GM21723 (cell line): ENCODE measurements at regions not wholly inside any gene's neighbourhood (a gene's known extent, or its start where the extent isn't known, plus 50 kb on each side); places are given as distances from the start of the nearest gene placed in this dataset.

Experiments
- ATAC-seq: cut with Tn5 transposase; IDR thresholded peaks from one replicate; pipeline ENCODE4 v1.9.1; 2021; ENCODE audit warnings: mild to moderate bottlenecking, moderate library complexity; ENCODE audit not compliant: unreplicated experiment

DNA sequence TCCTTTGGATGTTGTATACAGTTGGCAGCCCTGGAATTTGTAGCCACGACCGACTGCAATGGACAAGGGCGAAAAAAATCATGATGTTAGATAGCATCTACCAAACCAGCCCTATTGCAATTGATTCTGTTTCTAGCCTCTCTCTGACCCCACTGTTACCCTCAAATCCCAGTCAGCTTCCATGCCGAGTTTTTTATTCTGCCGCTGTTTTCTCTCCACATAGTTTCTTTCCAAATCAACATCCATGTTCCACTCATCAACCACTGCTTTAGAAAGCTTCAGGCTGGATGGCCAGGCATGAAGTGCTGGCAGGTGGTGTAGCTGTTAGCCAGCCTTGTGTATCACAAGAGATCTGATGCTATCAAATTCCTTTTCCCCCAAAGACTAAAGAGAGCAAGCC is 272.8 kb downstream of the FIGN start:
- ATAC-seq = no peak

DNA sequence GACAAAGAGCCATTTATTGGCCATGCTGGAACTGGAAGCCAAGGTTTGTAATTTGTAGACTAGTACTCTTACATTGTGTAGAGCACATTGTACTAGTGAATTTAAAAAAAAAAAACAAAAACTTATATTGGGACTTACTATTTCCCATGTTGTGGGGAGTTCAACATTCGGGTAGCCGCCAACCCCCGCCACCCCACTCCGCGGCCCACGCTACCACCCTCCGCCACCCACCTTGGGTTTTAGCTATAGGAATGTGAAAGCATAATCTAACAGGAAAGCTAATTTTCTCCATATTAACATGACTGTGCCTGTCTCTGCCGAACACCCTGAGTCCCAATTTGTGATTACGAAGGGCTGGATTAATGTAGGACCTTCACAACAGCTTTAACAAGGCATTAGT is 275.8 kb downstream of the FIGN start:
- no peak for ATAC-seq

DNA sequence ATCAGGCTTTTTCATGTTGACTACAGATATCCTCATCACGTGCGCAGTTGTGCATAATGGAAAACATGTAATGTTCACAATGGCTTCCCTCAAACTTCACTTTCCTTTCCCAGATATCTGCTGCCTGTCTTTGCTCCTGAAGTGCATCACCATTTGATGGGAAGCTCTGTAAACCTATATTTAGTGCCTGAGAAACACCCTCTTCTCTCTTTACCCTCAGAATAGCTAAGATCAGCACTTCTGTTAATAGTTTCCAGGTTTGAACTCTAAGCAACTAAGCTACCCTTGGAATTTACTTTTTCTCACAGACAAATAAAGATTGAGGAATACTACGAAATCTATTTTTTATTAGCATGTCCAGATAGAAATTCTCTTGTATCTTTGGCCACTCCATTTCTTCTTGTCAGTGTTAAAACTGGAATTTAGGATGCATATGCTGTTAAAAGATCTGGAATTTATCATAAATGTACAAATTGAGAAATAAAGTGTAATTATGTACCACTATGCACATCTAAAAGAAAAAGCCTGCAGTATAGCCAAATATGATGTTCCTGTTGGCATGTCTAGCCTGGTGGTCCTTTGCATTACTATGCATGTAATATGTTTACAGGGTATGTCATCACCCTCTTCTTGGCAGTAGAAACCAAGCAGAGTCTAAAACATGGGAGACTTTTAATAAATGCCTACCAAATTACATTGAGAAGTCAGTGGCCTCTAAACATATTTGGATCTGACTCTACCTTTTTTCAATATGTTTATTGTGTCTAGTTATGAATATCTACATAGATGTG is 278.7 kb downstream of the FIGN start:
- no peak for ATAC-seq

DNA sequence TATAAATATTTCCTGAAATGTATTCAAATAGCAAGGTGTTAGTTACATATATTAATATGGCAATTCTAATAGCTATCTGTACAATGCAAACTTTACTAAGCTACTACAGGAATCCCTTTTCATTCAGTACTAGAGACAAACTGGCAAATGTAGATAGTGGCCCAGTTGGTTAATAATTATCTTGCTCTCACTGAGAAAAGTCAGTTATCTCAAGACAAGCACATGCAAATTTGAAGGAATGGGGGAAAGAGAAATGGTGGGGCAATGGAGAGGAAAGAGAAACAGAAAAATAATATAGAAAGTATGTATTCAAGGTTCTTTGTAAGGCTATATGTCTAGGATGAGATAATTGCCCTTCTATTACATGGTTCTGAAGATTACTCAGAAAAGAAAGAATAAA is 280.0 kb downstream of the FIGN start:
- peak; percentile 79 for ATAC-seq

DNA sequence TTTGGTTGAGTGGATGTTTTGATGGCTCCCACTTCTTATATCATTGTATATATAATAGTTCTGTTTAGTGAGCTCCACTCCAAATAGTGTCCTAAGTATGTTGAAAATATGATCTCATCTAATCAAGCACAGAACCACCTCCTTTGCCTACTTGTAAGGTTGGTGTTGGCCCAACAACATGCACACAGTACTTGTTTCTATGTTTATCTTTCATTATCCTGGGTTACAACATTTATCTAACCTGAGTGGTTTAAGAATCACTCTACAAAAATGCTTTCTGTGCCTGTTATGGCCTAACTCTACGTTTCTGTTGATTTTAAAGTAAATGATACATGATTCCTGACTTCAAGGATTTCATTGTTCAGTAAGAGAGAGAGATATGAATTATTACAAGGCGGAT is 281.9 kb downstream of the FIGN start:
- no peak for ATAC-seq

DNA sequence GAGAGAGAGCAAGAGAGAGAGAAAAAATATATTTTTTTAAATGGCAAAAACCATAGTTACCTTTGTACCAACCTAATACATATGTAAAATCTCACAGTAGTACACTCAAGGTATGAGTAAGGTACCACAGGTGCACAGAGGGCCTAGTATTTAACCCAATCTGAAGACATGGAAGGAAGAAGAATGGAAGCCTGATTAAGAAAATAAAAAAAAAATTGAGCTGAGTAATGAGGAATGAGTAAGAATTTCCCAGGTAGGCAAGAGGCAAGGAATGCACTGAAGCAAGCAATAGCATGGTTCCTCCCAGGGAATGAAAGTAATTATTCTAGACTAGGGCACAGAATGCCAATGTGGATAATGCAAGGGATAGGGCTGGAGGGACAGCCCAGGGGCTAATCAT is 294.2 kb downstream of the FIGN start:
- no peak for ATAC-seq

DNA sequence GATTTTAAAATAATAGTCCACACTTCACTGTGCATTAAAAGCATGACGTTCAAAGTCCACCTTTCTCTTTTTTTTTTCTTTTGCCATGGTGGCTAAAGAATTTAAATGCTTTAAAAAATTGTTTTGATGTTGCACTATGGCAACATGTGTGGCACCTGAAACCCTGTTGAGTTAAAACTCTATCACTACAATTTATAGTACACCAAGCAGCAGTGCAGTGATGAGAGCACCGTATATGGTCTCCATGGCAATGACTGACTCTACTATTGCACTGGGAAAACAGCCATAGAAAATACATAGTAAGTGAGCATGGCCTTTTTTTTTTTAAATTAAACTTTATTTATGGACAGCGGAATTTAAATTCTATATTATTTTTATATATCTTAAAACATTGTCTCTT is 298.8 kb downstream of the FIGN start:
- no peak for ATAC-seq

DNA sequence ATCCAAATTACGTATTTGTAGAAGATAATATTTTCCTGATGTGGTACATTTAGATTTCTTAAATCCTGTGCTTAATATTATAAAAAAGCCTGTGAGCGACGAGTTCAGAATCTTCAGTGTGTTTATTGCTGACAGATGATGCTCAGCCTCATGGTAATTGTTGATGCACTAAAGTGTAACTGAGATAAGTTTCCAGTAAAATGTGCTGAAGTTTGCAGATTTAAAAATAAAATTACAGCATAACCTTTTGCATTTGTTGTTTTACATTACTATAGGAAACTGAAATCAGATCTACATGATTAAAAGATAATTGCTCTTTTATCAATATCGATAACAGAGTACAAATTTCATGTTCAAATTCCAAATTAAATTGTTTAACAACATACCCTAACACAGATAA is 307.6 kb downstream of the FIGN start:
- no peak for ATAC-seq

DNA sequence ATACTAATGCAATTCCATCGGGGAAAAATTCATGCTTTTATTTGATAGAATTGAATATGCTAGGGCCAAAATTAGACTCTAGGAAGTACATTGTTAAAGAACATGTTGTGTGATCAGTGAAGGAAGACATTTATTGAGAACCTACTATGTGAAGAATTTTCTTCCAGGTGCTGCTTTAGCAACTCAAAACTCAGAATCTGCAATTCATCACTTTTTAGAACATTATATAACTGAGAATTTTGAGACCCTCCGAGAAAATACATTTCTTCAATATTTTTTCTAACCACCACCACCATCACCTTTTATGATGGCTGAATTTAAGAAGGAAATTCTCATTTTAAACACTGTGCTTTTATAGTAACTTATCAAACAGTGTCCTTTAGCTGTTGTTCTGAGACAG is 315.2 kb downstream of the FIGN start:
- no peak for ATAC-seq

DNA sequence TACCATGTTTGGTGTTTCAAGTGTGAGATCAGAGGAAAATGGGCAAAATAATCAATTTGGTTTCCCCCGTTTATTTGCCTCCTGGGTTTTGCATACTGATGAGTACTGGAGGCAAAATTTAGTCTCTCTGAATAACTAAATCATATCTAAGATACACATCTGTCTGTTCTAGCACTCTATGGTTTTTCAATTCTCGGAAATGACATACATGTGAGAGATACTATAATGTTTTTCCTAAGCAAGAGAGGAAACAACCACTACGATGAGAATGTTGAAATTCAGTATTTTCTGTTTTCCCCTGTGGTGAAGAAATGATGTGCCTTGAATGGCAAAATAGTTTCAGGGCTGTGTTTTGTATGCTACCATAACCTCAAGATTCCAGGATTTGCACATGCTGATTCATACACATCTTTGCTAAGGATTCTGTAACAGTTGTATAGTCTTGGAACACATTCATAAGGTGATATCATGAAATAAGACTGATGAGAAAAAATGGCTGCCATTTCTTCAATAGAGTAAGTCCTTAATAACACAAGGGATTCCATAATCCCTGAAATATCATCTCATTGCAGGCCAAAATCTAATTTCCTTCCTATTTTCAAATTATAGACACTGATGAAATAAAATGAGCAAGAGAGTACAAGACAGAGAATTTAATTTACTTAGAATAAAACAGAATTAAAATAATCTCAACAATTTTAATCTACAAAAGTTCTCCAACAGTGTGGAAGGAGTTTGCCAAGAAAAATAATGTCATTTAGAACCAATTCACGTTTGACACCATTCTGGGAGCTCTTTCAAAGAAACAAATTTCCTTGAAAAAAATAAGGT is 316.6 kb downstream of the FIGN start:
- ATAC-seq = no peak

DNA sequence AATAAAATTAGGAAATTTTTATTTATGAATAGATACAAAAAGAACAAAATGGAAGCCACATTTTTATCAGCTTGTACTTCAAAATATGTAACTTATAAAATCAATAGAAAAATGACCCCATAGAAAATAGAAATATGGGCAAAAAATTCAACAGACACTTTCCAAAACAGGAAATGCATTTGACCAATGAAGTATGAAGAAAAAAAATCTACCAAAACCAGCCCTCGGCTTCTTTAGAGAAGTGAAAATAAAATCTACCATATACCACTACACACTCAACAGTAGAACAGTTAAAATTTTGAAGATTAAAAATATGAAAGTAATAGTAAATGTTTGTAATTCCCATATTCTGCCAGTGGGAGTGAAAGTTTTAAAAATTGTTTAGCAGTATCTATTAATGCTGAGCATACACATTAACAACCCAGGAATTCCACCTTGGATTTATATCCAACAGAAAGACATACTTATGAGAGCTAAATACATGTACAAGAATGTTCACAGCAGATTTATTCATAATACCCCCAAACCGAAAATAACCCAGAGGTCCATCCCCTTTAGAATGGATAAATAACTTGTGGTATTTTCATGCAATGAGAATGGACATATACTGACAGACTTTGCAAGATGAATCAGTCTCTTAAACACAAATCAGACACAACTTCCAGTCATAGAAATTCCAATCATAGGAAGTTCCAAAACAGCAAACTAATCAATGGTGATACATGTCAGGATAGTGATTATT is 318.0 kb downstream of the FIGN start:
- ATAC-seq = peak; percentile 87

DNA sequence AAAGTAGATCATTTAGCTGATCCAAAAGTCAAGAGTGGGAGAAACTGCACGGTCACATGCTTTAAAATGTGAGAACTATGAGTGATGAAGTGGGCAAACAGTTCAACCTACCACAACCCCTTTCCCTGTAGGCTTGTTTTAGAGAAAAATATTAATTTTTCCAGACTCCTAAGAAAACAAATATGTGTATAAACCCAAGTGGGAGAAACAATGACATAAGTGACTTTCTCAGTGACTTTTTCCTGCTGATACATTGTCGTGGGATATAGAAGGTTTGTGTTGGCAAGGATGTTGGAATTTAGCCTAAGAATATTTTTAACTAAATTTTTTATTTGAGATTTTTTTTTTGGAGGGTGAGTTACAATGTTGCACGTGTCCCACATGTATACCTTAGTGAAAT is 321.7 kb downstream of the FIGN start:
- ATAC-seq = no peak

DNA sequence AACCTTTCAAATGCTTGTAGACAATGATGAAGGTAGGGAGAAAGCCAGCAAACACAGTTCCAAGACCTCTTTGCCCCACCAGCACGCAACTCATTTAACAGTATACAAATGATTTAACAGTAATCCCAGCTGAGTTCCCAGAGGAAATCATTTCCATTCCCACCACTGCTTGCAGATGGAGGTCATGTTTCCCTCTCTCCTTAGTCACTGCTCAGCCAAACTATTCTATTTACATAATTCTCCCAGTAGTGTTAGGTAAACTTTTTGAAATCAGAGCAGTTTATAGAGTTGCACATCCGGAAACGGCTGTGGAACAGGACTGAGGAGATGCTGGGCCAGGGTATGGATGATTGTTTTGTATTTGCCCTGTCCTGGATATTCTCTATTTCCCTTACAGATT is 328.5 kb downstream of the FIGN start:
- no peak for ATAC-seq

DNA sequence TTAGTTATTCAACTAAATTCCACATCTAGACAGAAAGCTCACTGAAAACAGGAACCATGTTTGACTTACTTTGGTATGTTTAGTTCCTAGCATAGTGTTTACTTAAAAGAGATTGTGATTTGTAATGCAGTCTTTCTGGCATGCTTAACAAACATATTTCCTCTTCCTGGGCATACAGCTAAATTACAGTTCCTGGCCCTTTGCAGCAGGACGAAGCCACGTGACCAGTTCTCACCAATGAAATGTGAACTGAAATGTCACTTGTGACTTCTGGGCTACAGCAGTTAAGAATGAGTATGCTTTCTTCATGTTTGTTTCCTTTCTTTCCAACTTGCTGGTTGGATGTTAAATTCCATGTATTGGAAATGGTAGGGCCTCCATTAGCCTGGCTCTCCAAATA is 330.5 kb downstream of the FIGN start:
- no peak for ATAC-seq

DNA sequence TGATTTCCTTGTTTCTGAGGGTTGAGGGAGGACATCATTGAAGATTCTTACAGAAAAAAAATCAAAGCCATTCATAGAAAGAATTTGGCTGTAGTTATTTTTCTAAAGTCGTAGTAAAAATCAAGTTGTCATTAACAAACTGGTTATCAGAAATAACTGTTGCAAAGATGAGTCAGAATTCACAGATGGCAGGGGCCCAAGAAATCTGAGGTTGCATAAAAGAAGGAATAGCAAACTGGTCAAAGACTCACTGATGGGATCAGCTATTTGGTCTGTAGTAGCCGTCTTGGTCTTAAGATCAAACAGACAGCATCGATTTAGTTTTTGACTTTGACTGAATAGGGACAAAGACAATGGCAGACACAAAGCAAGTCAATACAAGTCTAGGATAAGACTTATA is 334.3 kb downstream of the FIGN start:
- ATAC-seq = no peak

DNA sequence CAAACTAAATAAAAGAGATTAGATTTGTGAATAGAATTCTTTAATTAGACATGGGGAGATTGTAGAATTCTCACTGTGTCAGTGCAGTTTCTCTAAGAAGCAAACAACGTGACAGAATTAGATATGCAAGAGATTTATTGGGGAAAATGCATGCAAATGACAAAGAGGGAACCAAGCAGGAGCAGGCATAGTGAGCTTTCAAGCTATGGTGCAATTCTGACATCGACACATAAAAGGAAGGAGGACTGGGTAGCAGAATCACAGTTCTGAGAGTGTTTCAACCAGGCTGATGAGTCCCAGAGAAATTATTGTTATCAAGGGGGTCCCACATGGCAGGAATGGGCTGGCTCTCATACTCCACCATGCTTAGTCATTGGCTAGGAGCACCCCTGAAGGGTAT is 338.4 kb downstream of the FIGN start:
- ATAC-seq = no peak

DNA sequence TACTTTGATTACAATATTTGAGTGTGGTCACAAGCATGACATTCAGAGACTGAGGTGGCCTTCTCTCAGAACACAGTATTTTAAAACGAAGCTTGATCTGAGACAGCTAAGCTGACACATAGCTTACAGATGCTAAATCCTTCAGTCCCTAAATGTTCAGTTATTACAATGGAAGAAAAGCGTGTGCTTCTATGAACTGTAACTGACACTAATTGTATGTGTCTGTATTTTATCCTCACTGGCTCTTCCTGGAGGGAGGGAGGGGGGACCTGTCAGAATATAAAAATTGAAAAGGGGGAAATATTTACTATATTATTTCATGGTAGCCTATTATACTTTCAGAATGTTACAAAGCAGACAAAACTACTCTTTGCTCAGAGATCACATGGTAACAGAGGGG is 340.2 kb downstream of the FIGN start:
- ATAC-seq = no peak

DNA sequence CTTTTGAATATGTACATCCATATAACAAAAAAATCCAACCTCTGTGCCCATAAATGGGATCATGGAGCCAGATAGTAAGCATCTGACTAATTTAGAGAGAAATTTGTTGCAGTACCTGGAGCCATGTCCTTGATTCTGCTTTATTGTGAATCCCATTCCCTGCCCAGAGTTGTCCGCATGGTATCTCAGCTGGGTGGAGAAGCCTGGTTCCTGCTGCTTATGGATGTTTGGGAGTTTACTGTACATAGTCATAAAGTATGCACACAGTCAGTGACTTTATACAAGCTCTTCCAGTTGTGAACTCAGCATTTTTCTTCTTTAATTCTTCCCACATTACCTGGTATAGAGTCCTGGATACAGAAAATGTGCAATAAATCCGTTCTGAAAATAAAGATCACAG is 346.0 kb downstream of the FIGN start:
- no peak for ATAC-seq

DNA sequence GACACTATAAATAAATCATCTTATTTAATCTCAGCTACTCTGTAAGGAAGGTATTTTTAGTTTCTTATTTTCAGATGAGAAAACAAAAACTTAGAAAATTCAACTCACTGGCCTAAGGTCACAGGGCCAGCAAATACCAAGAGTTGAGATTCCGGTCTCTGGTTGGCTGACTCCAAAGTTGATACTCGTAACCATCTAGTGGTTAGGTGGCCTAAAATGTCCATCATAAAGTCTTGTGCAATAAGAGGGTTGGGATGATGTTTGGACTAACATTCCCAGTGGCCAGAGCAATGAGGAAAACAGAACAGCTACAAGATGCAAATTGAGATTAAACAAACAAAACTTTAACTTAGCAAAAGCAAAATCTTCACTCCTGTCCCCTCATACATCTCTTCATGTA is 360.3 kb downstream of the FIGN start:
- ATAC-seq = no peak

DNA sequence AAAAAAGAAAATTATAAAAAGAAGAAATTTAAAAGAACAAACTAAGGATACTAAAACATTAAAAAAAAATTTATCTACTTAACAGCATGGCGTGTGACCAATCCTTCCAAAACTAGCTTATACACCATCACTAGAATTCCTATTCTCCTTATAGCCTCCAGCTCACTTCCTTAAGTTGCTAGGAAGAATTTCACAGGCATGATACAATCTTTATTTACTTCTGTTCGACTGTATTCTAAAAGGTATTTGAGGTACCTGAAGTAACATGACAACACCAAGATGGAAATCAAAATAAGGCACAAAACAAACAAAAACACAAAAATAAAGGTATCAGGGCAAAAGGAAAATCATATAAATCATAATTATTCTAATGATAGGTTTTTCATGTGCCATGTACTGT is 360.7 kb downstream of the FIGN start:
- no peak for ATAC-seq

DNA sequence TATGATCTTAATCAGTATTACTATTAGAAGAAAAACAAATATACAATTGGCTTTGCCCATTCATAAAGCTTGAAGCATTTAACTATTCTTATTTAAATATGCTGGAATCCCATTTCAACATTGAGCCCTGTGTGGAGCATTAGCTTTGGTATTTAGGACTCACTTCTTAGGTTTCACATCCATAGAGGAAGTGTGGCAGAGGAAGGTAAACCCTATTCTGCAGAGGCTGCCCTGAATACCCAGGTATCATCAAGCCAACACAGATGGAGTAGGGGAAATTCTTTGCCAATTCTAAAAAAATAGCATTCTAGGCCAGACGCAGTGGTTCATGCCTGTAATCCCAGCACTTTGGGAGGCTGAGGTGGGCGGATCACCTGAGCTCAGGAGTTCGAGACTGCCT is 361.5 kb downstream of the FIGN start:
- no peak for ATAC-seq

DNA sequence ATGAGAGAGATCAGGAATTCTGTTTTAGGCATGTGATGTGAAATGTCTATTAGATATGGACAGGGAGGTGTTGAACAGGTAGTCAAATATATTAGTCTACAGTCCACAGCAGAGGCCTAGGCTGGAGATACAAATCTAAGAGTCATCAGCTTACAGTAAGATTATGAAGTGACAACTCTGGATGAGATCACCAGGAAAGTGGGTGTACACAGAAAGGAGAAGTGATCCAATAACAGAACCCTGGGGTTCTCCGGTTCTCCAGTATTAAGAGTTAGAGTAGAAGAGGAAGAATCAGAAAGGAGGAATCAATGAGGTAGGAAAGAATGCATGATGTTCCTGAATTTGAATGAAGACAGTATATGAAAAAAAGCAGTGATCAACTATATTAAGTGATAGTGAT is 362.3 kb downstream of the FIGN start:
- no peak for ATAC-seq
